Panc1 (cell line): ENCODE measurements at regions not wholly inside any gene's neighbourhood (a gene's known extent, or its start where the extent isn't known, plus 50 kb on each side); places are given as distances from the start of the nearest gene placed in this dataset.

ENCODE experiments used
- ATAC-seq: fragments of 200-7000 bp; cut with Tn5 transposase; 2 replicates; pipeline ENCODE4 v1.9.1; 2020; ENCODE audit warnings: mild to moderate bottlenecking, moderate library complexity
- BruUV-seq: library from RNA; stranded (reverse); fragments of 400-500 nt; replicated peaks from 2 replicates; lab custom pipeline; 2021; lab: Mats Ljungman, UMichigan
- CTCF ChIA-PET: fragments of 300-600 bp; sonication (Branson Sonifier 250); formaldehyde crosslinking; loops from one replicate; lab custom pipeline; 2022; ENCODE audit warnings: antibody characterized with exemption; lab: Charles Lee
- POLR2A ChIA-PET: fragments of 300-600 bp; sonication (Branson Sonifier 250); formaldehyde crosslinking; loops from one replicate; lab custom pipeline; 2022; ENCODE audit warnings: antibody characterized with exemption; lab: Charles Lee
- DNase-seq: peaks from one replicate; pipeline ENCODE4 v3.0.0-alpha.2; 2010; ENCODE audit warnings: low read depth, low spot score
- H3K27ac ChIP-seq: 2 replicates; pipeline ENCODE4 v1.5.1; 2011; ENCODE audit warnings: mild to moderate bottlenecking, low read length, inconsistent platforms
- H3K27me3 ChIP-seq: fragments of 200-500 bp; sonication (Bioruptor generic); 2 replicates; pipeline ENCODE4 v1.6.0; 2014; ENCODE audit warnings: low read length, inconsistent platforms; ENCODE audit not compliant: control insufficient read depth, insufficient read depth
- H3K36me3 ChIP-seq: fragments of 200-500 bp; sonication (Bioruptor generic); 2 replicates; pipeline ENCODE4 v1.5.1; 2014; ENCODE audit warnings: inconsistent platforms, mild to moderate bottlenecking, low read length, moderate library complexity; ENCODE audit not compliant: control insufficient read depth, insufficient read depth
- H3K4me1 ChIP-seq: 2 replicates; pipeline ENCODE4 v1.5.1; 2011; ENCODE audit warnings: inconsistent platforms, mild to moderate bottlenecking, low read length, moderate library complexity; ENCODE audit not compliant: control insufficient read depth, insufficient read depth
- H3K4me3 ChIP-seq, 2 experiments: 2 replicates each; pipeline ENCODE4 v1.5.1; 2011 to 2012; ENCODE audit warnings: low read depth in 2 of 2, low read length in 2 of 2, mild to moderate bottlenecking in 2 of 2, inconsistent platforms in 1 of 2, moderate library complexity in 1 of 2
- H3K9me3 ChIP-seq: fragments of 200-500 bp; sonication (Bioruptor generic); 2 replicates; pipeline ENCODE4 v1.5.1; 2014; ENCODE audit warnings: low read depth, mild to moderate bottlenecking, inconsistent platforms, low read length, moderate library complexity; ENCODE audit not compliant: control insufficient read depth, insufficient read depth
- POLR2AphosphoS5 ChIP-seq: IDR thresholded peaks from 2 replicates; pipeline ENCODE4 v1.6.1; 2012; ENCODE audit warnings: mild to moderate bottlenecking, low read depth, low read length, moderate library complexity
- SIN3A ChIP-seq: IDR thresholded peaks from 2 replicates; pipeline ENCODE4 v1.6.1; 2012; ENCODE audit warnings: low read depth, mild to moderate bottlenecking, low read length, moderate library complexity, borderline replicate concordance; ENCODE audit not compliant: insufficient read depth
- TCF7L2 ChIP-seq: IDR thresholded peaks from 2 replicates; pipeline ENCODE4 v1.6.1; 2011; ENCODE audit warnings: mild to moderate bottlenecking, low read depth, low read length, inconsistent platforms
- in situ Hi-C: cut with HindIII; loops from 2 replicates; pipeline ENCODE4 v1.10.0; 2016; ENCODE audit warnings: low sequenced_read_pairs, low pct_unique_long_range_greater_than_20kb
- intact Hi-C: fragments of 100-400 bp; cut with micrococcal nuclease; formaldehyde crosslinking; loops from one replicate; pipeline ENCODE4 v1.10.0; 2022; ENCODE audit not compliant: unreplicated experiment
- TF ChIP-seq, protein P1 (sequence below): fragments of 450-650 bp; IDR thresholded peaks from 2 replicates; pipeline ENCODE4 v1.5.1; 2017; ENCODE audit warnings: mild to moderate bottlenecking
- TF ChIP-seq, protein P2 (sequence below), 2 experiments: IDR thresholded peaks; 2 replicates each; pipeline ENCODE4 v1.6.1; 2011 to 2012; ENCODE audit warnings: low read depth in 2 of 2, control low read depth in 1 of 2, low read length in 1 of 2, mild to moderate bottlenecking in 1 of 2, moderate library complexity in 1 of 2; ENCODE audit not compliant: insufficient read depth in 1 of 2

DNA sequence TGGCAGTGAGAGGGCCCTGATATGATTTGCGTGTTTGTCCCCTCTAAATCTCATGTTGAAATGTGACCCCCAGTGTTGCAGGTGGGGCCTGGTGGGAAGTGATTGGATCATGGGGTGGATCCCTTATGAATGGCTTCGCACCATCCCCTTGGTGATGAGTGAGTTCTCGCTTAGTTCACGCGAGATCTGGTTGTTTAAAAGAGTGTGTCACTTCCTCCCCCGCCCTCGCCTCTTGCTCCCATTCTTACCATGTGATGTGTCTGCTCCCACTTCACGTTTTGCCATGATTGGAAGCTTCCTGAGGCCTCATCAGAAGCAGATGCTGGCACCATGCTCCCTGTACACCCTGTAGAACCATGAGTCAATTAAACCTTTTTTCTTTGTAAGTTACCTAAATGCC lies 319.9 kb upstream of the ID2 start:
- no peaks in the 10 kb centered on the region for H3K9me3 ChIP-seq
- no peaks in the 10 kb centered on the region for H3K4me1 ChIP-seq
- POLR2A ChIA-PET, result no interaction called here
- DNase-seq (no peak), ATAC-seq (no peak)
- CTCF ChIA-PET, result no interaction called here
- BruUV-seq, result no TSS peak
- no peak overlapping the region for H3K4me3 ChIP-seq
- in situ Hi-C loops (no loop called here), intact Hi-C loops (no loop called here)
- no peaks in the 10 kb centered on the region for H3K36me3 ChIP-seq
- H3K27ac ChIP-seq, result no peak overlapping the region
- no peaks in the 10 kb centered on the region for H3K27me3 ChIP-seq
- TF ChIP-seq, protein P1, sequence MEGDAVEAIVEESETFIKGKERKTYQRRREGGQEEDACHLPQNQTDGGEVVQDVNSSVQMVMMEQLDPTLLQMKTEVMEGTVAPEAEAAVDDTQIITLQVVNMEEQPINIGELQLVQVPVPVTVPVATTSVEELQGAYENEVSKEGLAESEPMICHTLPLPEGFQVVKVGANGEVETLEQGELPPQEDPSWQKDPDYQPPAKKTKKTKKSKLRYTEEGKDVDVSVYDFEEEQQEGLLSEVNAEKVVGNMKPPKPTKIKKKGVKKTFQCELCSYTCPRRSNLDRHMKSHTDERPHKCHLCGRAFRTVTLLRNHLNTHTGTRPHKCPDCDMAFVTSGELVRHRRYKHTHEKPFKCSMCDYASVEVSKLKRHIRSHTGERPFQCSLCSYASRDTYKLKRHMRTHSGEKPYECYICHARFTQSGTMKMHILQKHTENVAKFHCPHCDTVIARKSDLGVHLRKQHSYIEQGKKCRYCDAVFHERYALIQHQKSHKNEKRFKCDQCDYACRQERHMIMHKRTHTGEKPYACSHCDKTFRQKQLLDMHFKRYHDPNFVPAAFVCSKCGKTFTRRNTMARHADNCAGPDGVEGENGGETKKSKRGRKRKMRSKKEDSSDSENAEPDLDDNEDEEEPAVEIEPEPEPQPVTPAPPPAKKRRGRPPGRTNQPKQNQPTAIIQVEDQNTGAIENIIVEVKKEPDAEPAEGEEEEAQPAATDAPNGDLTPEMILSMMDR, result no peak
- TF ChIP-seq POLR2AphosphoS5 (no peak), TCF7L2 (no peak), SIN3A (no peak)
- TF ChIP-seq, protein P2, sequence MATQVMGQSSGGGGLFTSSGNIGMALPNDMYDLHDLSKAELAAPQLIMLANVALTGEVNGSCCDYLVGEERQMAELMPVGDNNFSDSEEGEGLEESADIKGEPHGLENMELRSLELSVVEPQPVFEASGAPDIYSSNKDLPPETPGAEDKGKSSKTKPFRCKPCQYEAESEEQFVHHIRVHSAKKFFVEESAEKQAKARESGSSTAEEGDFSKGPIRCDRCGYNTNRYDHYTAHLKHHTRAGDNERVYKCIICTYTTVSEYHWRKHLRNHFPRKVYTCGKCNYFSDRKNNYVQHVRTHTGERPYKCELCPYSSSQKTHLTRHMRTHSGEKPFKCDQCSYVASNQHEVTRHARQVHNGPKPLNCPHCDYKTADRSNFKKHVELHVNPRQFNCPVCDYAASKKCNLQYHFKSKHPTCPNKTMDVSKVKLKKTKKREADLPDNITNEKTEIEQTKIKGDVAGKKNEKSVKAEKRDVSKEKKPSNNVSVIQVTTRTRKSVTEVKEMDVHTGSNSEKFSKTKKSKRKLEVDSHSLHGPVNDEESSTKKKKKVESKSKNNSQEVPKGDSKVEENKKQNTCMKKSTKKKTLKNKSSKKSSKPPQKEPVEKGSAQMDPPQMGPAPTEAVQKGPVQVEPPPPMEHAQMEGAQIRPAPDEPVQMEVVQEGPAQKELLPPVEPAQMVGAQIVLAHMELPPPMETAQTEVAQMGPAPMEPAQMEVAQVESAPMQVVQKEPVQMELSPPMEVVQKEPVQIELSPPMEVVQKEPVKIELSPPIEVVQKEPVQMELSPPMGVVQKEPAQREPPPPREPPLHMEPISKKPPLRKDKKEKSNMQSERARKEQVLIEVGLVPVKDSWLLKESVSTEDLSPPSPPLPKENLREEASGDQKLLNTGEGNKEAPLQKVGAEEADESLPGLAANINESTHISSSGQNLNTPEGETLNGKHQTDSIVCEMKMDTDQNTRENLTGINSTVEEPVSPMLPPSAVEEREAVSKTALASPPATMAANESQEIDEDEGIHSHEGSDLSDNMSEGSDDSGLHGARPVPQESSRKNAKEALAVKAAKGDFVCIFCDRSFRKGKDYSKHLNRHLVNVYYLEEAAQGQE (IDR thresholded peaks at IDR 0.05; ENCODE audit: insufficient read depth in 1 of 2, low read depth in 2 of 2, low read length in 1 of 2), result no peak

DNA sequence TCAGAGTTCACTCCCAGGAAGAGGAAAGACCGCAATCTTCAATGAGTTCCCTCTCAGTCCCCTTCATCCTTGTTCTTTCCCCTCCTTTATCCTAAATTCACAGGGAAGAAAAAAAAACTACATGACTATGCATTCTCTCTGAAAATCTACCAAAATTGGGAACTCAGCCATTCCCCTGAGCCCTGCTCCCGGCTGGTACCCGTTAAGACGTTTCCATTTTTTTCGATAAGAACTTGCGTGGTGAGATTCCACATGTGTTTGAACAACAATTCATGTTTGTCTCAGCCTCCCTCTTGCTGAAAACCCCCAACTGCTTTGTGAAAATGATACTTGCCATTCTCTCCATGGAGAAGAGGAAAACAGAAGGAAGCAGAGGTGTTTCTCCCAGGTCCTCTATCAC lies 318.7 kb upstream of the ID2 start:
- H3K9me3 ChIP-seq, result no peaks in the 10 kb centered on the region
- no peaks in the 10 kb centered on the region for H3K27me3 ChIP-seq
- DNase-seq, result no peak
- H3K4me3 ChIP-seq, result no peak overlapping the region
- no TSS peak for BruUV-seq
- ChIA-PET CTCF (no interaction called here), POLR2A (no interaction called here)
- H3K4me1 ChIP-seq, result no peaks in the 10 kb centered on the region
- in situ Hi-C loops, result no loop called here
- no peak overlapping the region for H3K27ac ChIP-seq
- intact Hi-C loops, result no loop called here
- no peaks in the 10 kb centered on the region for H3K36me3 ChIP-seq
- TF ChIP-seq, protein P2 (IDR thresholded peaks at IDR 0.05; ENCODE audit: insufficient read depth in 1 of 2, low read depth in 2 of 2, low read length in 1 of 2), result no peak
- TF ChIP-seq SIN3A (no peak), POLR2AphosphoS5 (no peak), TCF7L2 (no peak)
- TF ChIP-seq, protein P1, result no peak
- ATAC-seq, result no peak
